A204.1 (cell line): ENCODE measurements at regions not wholly inside any gene's neighbourhood (a gene's known extent, or its start where the extent isn't known, plus 50 kb on each side); places are given as distances from the start of the nearest gene placed in this dataset.
"Not testable (repeated sequence)": the region's sequence is repeated elsewhere in the genome, so short reads cannot be mapped to it uniquely, and the experiment has no call there.

Experiments
- FAIRE-seq: peaks from 2 replicates; lab custom pipeline; 2012; peaks lifted over from hg19 to GRCh38; lab: Jason Lieb, UNC

- FAIRE-seq, result no peak
Measured at GRCh38 chr6:105880030-105880492, 206.1 kb upstream of the PRDM1 start.

- no peak for FAIRE-seq
Measured at GRCh38 chr6:105879146-105879545, 207.0 kb upstream of the PRDM1 start.

DNA sequence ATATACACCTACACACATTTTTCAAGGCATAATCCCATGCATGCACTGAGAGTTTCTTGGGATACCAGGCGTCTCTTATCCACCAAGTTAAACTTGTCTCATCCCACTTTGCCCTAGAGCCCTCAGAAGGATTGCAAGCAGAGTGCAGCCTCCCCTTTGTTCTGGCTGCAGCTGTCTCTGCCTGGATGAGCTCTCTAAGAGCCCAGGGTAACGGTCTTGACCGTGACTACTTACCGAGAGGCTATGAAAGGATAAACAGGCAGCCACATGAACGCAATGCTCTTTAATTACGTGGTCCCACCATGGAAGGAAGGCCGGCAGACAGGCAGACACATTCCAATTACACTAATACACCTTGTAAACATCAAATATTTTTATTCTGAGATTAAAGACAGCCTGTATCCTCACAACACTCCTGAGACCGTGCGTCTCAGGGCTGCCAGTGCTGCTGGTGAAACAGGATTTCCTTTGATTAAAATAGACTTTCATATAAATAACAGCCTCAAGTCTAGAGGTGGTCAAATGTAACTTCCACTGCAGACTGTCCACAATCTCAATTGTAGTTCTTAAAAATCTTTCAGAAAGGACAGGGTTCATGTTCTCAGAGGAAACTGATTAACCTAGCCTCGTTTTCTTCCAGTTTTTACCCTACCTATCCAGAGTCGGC is 210.0 kb upstream of the PRDM1 start:
- FAIRE-seq, result no peak

DNA sequence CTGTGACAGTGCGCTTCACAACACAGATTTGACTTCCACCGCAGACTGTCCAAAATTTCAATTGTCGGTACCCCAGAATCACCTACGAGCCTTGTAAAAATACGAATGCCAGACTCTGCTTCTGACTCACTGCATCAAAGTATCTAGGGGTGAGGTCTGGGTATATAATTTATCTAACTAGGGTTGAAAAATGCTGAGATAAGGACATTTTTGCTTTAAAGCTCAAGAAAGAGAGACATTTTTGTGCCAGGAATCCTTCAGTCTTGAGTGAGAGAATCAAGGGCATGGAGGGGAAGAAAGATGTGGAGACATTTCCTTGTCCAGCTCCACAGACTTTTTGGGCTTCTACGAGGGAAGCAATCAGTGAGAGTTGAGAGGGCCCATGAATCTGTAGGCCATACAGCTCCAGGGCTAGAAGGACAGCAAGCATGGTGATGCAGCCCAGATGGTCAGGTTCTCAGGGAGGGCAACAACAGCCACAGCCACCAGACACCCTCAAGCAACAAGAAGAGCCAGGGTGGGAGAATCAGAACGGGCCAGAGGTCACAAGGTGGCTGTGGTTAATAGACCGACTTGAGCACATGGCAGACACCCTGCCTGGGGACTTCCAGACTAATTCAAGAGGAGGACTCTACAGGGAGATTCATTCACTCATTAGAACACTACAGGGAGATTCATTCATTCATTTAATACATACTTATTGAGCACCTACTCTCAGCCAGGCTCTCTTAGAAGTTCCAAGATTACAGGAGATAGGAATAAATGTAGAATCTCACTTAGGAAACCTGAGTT is 211.1 kb upstream of the PRDM1 start:
- FAIRE-seq, result no peak

DNA sequence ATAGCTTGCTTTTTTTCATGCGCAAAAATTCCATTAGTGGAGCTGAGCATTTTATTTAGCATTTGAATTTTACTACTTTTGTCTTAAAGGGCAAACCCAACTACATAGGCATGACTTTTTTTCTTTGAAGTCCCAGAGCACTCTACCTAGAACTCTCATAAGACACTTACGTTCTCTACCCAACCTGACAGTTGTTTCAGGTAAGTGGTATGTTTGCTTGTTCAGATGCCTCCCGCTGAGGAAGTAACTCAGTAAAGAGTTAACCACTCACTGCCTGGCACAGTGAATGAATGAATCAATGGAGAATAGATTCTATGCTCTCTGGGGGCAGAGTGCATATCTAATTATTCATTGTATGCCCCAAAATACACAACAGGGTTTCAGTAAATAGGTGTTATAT is 212.3 kb upstream of the PRDM1 start:
- FAIRE-seq, result no peak

GRCh38 chr6:105873211-105873704 is 212.9 kb upstream of the PRDM1 start:
- FAIRE-seq, result no peak

DNA sequence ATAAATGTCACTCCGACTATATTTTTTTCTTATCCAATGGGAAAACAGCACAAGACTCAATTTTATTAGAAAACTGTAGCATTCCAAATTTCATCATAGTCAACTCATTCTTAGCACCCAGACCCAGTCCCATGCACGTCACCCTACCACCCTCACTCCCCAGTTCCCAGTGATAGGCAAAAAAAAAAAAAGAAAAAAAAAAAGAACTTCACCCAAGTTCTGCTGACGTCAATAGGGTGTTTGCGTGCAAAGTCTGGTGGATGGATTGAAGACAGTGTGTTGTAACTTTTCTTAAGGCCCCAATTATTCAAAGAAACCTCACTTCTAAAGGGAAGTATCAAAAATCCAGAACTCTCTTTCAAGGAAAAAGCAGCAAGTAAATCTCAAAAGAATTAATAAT is 213.9 kb upstream of the PRDM1 start:
- no peak for FAIRE-seq

GRCh38 chr6:105871542-105871941 is 214.6 kb upstream of the PRDM1 start:
- FAIRE-seq, result no peak

- no peak for FAIRE-seq
Measured at GRCh38 chr6:105869835-105870440, 216.2 kb upstream of the PRDM1 start.

DNA sequence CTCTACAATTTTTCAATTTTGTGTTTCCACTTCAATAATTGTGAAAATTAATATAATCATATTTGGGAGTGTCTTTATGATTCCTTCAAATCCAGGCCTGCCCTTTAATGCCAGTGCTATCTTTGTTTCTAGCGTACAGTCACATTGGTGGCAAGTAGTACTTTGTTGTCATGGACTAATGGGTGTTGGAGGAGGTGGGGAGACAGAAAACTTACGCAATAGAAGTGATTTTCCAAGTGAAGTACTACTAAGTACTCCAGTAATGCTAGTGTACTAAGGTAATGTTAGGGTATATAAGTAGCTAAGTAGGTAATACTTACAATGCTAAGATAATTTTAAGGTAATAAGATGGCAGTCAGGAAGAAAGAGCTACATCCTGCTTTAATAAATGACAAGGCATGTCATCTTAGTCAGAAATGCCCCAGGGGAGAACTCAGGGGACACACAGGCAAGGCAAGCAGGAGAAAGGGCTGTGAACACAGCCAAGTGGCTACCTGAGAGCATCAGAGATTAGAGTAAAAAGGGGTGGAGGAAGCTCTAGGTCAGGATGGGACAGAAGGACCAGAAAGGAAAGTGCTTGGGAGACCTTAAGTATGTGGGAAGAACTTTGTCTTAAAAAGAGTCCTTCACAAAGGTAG is 217.2 kb upstream of the PRDM1 start:
- no peak for FAIRE-seq

DNA sequence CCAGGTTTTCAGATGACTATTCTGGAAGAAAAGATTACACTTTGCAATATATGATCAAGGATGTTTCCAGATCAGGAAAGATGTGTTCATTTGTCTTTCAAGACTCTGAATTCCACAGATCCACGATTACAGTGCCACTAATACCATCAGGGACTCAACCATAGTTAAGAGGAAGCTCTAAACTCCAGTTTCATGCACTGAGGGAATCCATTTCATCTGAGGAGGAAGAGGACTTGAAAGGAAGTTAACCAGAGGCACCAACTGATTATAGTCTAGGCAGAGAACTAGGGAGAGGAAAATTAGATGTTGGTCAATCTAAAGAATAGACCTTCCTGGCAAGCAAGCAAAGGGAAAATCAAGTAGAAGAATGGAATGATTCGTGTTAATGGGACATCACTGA is 218.3 kb upstream of the PRDM1 start:
- no peak for FAIRE-seq

- FAIRE-seq, result no peak
Measured at GRCh38 chr6:105867277-105867676, 218.9 kb upstream of the PRDM1 start.

DNA sequence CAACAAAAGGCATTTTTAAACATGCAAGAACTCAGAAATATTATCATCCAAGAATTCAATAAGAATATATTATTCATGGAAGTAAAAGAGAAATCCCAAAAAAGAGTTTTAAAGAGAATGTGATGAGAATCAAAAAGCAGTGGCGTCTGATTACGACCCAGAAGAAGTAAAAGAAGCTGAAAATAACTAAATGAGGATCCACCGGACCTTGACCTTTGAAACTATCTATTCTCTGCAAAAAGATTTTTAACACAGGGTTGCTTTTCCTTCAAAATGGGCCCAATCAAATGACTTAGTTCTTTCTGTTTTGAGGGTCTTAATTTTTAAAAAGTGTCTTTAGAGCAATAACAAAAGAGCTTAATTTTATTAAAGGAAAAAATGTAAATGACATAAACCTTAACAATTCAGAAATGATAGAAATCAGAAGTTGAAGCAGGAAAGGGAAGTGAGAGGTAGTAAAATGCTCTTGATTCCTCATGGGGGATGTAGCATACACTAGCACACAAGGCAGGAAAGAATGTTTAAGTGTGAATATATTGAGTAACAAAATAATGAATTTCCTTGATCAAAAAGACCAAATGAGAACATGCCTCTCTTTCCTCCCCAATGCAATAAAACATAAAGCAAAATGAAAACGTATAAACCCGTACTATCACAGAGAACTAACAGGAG is 223.1 kb upstream of the PRDM1 start:
- FAIRE-seq, result no peak

GRCh38 chr6:105860927-105861326 is 225.2 kb upstream of the PRDM1 start:
- FAIRE-seq, result not testable (repeated sequence)

DNA sequence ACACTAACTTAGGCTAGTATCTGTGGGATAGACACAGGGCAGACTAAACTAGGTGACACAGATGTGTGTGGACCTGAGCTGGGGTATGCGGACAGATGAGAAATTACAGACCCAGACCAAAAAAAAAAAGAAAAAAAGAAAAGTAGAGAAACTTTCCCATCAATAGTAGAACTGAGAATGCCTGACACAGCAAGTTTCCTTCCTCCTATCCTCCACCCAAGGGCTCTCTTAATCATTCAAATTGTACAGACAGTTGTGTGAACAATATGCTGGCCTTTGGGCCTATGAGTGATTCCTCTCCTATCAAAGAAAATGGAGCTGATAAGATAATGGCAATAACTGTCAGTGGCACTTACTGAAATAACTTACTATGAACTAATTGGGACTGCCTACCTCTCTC is 226.7 kb upstream of the PRDM1 start:
- no peak for FAIRE-seq

DNA sequence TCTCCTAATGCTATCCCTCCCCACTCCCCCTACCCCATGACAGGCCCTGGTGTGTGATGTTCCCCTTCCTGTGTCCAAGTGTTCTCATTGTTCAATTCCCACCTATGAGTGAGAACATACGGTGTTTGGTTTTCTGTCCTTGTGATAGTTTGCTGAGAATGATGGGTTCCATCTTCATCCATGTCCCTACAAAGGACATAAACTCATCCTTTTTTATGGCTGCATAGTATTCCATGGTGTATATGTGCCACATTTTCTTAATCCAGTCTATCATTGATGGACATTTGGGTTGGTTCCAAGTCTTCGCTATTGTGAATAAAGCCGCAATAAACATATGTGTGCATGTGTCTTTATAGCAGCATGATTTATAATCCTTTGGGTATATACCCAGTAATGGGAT is 227.5 kb upstream of the PRDM1 start:
- FAIRE-seq, result not testable (repeated sequence)

DNA sequence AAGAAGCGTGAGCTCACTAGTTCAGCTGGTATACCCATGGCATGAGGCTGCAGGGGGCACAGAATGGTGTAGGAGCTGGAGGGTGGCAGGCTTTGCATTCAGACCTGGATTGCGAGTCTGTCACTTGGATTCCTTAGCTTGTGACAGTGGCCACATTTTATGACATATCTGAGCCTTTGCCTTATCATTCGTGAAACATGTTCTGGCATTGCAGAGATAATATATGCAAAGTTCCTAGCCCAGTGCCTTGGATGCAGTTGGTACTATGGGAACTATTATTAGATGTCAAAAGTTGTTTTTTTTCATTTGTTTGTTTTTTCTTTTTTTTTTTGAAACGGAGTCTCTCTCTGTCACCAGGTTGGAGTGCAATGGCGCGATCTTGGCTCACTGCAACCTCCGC is 230.7 kb upstream of the PRDM1 start:
- FAIRE-seq, result no peak

DNA sequence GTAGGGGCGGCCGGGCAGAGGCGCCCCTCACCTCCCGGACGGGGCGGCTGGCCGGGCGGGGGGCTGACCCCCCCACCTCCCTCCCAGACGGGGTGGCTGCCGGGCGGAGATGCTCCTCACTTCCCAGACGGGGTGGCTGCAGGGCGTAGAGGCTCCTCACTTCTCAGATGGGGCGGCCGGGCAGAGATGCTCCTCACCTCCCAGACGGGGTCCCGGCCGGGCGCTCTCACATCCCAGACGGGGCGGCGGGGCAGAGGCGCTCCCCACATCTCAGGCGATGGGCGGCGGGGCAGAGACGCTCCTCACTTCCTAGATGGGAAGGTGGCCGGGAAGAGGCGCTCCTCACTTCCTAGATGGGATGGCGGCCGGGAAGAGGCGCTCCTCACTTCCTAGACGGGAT is 232.2 kb upstream of the PRDM1 start:
- not testable (repeated sequence) for FAIRE-seq

- no peak for FAIRE-seq
Measured at GRCh38 chr6:105851606-105852005, 234.5 kb upstream of the PRDM1 start.

DNA sequence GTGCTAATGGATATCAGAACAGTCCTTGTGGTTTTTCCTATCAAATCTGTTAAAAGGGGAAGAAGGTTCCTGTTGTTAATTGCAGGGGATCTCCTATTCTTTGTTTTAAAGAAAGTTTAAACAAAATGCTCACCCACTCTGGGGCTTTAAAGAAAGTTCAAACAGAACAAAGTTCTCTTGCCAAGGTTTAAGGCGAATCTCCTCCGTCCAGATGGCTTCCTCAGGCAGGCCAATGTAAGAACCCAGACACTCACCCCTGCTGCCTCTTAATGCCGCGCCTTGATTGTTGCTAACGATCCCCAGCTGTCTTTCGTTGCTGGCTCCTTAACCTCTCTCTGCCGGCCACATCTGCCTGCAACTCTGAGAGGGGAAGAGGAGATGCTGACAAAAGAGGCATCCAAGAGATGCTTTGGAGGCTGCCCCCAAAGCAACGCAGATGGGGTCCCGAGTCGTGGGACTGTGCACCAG is 235.0 kb upstream of the PRDM1 start:
- no peak for FAIRE-seq

DNA sequence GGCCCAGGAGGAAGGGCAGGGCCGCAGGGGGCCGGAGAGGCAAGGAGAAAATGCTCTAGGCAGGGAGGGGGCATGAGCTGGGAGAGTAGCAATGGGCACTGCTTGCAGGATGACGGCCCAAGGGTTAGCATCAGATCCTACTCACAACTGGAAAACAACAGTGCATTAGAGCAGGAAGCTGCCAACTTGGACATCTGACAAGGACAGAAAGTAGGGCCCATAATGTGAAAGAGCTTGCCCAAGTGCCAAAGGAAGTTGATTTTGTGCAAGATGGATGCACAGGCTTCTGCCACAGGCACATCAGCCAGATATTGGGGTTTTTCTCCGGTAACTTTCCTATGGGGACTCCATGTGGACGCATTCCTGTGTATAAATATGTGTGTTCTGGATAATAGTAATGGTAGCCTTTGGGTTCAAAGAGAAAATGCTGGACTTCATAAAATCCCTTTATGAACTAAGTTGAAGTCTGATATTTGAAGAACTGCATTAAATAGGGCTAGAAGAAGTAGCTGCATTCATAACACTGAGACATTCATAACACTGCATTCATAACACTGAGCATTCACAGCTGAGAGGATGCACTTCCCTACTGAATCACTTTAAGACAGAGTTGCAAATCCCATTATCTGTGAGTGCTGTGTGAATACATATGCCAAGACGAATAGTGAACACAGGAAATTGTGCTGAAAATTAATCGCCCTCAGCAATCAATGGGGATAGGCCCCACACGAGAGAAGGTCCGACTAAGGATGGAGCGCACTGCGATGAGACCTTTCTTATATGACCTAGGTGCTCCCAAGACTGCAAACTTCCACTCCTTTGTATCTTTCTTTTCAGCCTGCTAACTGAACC is 235.6 kb upstream of the PRDM1 start:
- no peak for FAIRE-seq
